Mucosa of descending colon (tissue), 3 donors: ENCODE measurements at regions not wholly inside any gene's neighbourhood (a gene's known extent, or its start where the extent isn't known, plus 50 kb on each side); places are given as distances from the start of the nearest gene placed in this dataset.

Experiments used
- ATAC-seq: fragments of 200-7000 bp; cut with Tn5 transposase; one replicate; pipeline ENCODE4 v1.9.1; 2020; ENCODE audit warnings: mild to moderate bottlenecking, moderate library complexity
- DNase-seq, 3 donors: peaks; one replicate each; pipeline ENCODE4 v3.0.0-alpha.2; 2020
- H3K36me3 ChIP-seq: fragments of 200-600 bp; one replicate; pipeline ENCODE4 v1.8.0; 2021; ENCODE audit warnings: low read depth, mild to moderate bottlenecking
- H3K4me1 ChIP-seq: fragments of 200-600 bp; one replicate; pipeline ENCODE4 v1.8.0; 2021; ENCODE audit warnings: low read depth, mild to moderate bottlenecking
- H3K4me3 ChIP-seq: fragments of 200-600 bp; one replicate; pipeline ENCODE4 v1.8.0; 2021; ENCODE audit warnings: mild to moderate bottlenecking
- H3K9me3 ChIP-seq: fragments of 200-600 bp; one replicate; pipeline ENCODE4 v1.8.0; 2021; ENCODE audit warnings: mild to moderate bottlenecking
- intact Hi-C, 2 donors: fragments of 100-400 bp; cut with DNase I in 1 of 2; cut with micrococcal nuclease in 1 of 2; formaldehyde crosslinking; loops; one replicate each; pipeline versions ENCODE4 v1.11.0 to v1.11.1; 2022; cut with DNase I, micrococcal nuclease
- TF ChIP-seq, protein P1 (sequence below): fragments of 200-600 bp; IDR thresholded peaks from one replicate; pipeline ENCODE4 v1.8.0; 2022; ENCODE audit warnings: antibody characterized with exemption, mild to moderate bottlenecking
- donor health status: DM: no; HTN: no; CAD: no; lungs with moderate emphysema.
- donor health status: DM: no; HTN: no; CAD: no.
- donor health status: DM: no; HTN: yes; CAD: no.

DNA sequence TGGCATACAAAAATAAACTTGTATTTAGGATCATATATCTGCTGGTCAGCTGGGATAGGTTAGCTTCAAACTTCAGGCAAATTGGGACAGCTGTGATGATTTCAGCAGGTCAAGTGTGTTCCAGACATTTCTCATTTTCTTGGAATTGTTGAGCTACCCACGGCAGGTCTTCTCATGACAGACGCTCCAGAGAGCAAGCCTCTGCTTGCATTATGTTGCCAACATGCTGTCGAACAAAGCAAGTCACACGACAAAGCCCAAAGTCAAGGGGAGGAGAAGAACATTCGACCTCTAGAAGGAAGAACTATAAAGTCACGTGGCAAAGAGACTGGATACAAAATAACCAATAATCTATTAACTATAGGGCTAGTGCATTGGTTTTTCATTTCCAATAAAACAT lies 103.5 kb downstream of the RAB18 start:
- peaks cover 3% of the 10 kb centered on the region for H3K4me1 ChIP-seq
- no peaks in the 10 kb centered on the region for H3K36me3 ChIP-seq
- DNase-seq (no peak), ATAC-seq (no peak)
- H3K4me3 ChIP-seq: no peak overlapping the region
- intact Hi-C loops: no loop called here
- H3K9me3 ChIP-seq: no peaks in the 10 kb centered on the region
- TF ChIP-seq, protein P1, sequence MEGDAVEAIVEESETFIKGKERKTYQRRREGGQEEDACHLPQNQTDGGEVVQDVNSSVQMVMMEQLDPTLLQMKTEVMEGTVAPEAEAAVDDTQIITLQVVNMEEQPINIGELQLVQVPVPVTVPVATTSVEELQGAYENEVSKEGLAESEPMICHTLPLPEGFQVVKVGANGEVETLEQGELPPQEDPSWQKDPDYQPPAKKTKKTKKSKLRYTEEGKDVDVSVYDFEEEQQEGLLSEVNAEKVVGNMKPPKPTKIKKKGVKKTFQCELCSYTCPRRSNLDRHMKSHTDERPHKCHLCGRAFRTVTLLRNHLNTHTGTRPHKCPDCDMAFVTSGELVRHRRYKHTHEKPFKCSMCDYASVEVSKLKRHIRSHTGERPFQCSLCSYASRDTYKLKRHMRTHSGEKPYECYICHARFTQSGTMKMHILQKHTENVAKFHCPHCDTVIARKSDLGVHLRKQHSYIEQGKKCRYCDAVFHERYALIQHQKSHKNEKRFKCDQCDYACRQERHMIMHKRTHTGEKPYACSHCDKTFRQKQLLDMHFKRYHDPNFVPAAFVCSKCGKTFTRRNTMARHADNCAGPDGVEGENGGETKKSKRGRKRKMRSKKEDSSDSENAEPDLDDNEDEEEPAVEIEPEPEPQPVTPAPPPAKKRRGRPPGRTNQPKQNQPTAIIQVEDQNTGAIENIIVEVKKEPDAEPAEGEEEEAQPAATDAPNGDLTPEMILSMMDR: no peak

DNA sequence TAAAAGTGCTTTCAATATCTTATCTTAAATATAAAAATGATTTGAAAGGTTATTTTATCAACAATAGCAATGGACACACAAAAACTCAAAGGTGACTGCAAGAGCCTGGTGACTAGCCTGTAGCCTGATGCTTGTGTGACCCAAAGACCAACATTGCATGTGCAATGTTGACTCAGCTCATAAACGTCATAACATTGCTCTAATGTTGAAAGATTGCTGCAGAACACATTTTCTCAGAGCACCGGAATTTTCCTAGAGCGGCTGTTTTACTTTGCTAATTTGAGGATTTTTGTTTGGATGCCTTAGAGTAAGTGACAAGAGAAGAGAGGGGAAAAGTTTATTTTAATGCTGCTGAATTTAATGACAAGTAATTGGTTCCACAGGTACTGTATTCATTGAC lies 107.1 kb downstream of the RAB18 start:
- DNase-seq (no peak), ATAC-seq (peak; percentile 61)
- intact Hi-C loops: no loop called here

DNA sequence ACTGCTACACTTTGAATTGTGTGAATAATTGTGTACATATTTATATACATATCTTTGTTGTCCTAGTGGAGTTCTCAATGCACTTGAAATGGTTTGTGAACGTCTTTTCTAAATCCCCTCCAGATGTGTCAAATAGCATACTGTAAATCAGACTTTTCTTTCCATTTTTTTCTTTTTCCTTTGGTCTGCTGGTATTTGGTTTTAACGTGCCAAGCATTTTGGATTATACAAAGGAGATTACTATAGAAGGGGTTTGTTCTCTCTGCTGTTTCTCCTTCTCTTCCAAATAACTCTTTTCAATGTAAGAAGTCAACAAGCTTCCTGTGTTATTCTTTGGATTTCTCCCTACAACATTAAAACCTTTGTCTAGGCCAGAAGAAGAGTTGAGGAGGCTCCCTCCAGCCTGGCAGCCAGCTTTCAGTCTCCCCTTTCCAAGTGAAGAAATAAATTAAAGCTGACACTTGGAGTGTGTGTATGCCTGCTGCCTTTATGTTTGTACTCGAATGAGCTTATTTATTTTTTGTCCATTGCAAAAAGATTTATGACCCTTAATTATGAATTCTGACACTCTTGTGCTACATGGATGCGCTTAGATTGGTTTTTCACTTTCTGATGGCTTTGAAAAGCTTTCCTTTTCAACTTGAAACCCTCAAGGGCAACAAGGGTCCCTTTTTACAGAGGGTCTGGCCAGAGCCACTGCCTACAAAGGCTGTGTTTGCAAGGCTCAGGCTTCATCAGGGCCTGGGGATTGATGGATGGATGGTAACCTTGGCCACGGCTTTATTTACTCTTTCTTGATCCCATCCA lies 107.8 kb downstream of the RAB18 start:
- no peak for DNase-seq
- Histone ChIP-seq H3K36me3 (no peaks in the 10 kb centered on the region), H3K4me3 (no peak overlapping the region), H3K4me1 (peaks cover 3% of the 10 kb centered on the region), H3K9me3 (no peaks in the 10 kb centered on the region)
- ATAC-seq: no peak
- intact Hi-C loops: no loop called here
- TF ChIP-seq, protein P1: no peak

More for the DNA sequence above, 107.1 kb downstream of the RAB18 start:
- Histone ChIP-seq H3K9me3 (no peaks in the 10 kb centered on the region), H3K4me3 (no peak overlapping the region), H3K4me1 (peaks cover 3% of the 10 kb centered on the region), H3K36me3 (no peaks in the 10 kb centered on the region)
- TF ChIP-seq, protein P1: no peak

DNA sequence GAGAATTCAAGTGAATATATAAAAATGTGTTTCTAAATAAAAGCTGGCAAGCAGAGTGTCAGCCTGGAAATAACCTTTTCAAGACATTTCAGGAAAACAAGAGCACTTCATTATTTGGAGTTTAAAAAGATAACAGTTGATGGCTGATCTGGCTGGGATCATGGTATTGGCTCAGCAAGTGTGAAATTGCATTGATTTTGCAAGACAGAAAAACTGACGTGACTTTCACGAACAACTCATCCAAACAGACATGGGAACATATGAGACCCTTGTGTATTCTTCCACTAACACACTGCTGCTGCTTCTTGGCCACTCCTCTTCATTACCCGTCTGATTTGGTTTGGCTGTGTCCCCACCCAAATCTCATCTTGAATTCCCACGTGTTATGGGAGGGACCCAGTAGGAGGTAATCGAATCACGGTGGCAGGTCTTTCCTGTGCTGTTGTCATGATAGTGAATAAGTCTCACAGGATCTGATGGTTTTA lies 108.5 kb downstream of the RAB18 start:
- H3K36me3 ChIP-seq: no peaks in the 10 kb centered on the region
- no peaks in the 10 kb centered on the region for H3K9me3 ChIP-seq
- H3K4me1 ChIP-seq: peaks cover 3% of the 10 kb centered on the region
- intact Hi-C loops: no loop called here
- TF ChIP-seq, protein P1: no peak
- ATAC-seq (no peak), DNase-seq (no peak)
- no peak overlapping the region for H3K4me3 ChIP-seq

DNA sequence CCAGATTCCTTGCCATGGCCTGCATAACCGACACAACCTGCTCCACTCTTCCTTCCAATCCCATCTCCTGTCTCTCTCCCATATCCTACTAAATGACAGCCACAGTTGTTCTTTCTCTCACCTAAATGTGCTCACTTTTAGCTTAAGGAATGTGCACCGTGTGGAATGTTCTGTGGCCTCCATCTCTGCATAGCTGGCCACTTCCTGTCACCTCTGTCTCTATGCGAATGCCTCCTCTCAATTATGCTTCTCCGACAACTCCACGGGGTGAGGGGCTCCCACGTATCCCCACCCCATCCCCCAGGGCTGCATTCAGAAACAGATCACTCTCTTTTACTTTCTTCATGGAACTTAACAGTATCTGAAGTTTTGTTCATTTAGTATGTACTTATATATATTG lies 110.7 kb downstream of the RAB18 start:
- DNase-seq (no peak), ATAC-seq (no peak)
- Histone ChIP-seq H3K9me3 (no peaks in the 10 kb centered on the region), H3K4me1 (peaks cover 3% of the 10 kb centered on the region), H3K36me3 (no peaks in the 10 kb centered on the region), H3K4me3 (no peak overlapping the region)
- TF ChIP-seq, protein P1: no peak
- intact Hi-C loops: no loop called here
